ENCODE measurements at regions not wholly inside any gene's neighbourhood (a gene's known extent, or its start where the extent isn't known, plus 50 kb on each side); places are given as distances from the start of the nearest gene placed in this dataset.
"Not testable (repeated sequence)": the region's sequence is repeated elsewhere in the genome, so short reads cannot be mapped to it uniquely, and the experiment has no call there.

DNA sequence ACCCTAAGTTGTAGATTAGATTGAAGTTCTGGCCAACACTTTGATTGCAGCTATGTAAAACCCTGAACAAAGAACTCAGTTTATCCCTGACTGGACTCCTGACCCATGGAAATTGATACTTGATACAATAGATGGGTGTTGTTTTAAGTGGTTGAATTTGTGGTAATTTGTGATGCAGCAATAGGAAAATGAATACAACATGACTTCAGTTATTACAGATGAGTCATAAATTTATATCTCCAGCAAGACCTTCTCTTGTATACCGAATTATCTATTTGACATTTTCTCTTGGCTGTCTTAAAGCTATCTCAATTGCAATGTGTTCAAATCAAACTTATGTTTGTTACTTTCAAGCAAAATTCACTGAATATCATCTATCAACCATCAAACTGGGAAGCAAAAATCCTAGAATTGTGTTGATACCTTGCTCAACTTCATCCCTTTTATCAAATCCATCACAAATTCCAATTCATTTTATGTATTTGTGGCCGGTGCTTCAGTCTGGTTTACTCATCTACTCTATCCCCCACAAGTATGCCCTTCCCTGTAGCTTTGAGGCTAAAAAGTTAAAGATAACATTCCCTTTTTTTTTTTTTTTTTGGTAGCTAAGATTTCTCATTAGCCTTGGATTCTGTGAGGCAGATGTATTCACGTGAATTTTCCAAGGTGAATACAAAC lies 129.4 kb upstream of the CENPW start:
- TF ChIP-seq CTCF (IDR thresholded peaks at IDR 0.05; ENCODE audit: borderline replicate concordance, insufficient read depth, low read depth, low read length): no peak
- H3K4me3 ChIP-seq (ENCODE audit: low read depth, low read length): no peak overlapping the region

- no peak overlapping the region for H3K4me3 ChIP-seq (ENCODE audit: low read depth, low read length)
- no peak for TF ChIP-seq CTCF (IDR thresholded peaks at IDR 0.05; ENCODE audit: borderline replicate concordance, insufficient read depth, low read depth, low read length)
Measured at GRCh38 chr6:126217497-126217896, 122.4 kb upstream of the CENPW start.

DNA sequence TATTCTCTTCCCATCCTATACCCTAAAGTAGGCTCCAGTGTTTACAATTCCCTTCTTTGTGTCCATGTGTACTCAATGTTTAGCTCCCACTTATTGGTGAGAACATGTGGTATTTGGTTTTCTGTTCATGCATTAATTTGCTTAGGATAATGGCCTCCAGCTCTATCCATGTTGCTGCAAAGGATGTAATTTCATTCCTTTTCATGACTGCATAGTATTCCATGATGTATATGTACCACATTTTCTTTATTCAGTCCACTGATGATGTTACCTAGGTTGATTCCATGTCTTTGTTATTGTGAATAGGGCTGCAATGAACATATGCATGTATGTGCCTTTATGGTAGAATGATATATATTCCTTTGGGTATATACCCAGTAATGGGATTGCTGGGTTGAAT lies 119.0 kb upstream of the CENPW start:
- not testable (repeated sequence) for H3K4me3 ChIP-seq (ENCODE audit: low read depth, low read length)

DNA sequence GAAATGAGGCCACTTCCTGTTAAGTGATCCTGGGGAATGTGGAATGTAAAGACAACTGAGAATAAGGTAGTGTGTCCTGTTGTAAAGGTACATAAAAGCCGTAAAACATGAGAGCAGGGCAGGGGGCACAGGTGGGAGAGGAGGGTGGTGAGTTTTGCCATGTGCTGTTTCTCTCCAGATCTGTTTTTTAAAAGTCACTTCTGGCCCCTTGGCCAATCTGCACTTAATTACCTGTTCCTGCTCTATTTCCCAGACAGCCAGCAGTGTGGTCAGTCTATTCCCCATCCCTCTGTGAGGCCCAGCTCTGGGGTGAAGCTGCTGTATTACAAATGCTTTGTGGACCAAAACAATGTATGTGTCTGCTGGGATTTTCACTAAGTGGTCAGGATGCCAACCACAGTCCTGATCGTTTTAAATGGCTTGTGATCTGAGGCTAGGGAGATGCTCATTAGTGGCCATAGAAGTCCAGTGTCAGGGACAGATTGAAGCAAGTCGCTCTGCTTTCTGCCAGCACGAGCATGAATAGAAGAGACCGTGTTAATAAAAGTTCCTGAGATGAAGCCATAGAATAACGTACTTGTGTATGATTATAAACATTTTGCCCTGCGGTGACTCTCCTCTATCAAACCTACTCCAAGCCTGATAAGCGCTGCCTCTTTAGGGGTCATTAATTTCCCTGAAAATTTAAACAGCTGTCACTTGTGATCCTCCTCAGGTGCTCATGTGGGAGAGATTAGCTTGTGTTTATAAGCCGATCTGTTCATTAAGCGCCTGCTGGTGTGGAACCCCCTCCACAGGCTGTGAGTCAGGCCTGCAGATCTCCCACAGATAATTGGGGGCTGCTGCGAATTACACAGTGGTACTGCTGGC lies 111.8 kb upstream of the CENPW start:
- TF ChIP-seq CTCF (IDR thresholded peaks at IDR 0.05; ENCODE audit: borderline replicate concordance, insufficient read depth, low read depth, low read length): no peak
- no peak overlapping the region for H3K4me3 ChIP-seq (ENCODE audit: low read depth, low read length)

GRCh38 chr6:126232671-126233070 lies 107.2 kb upstream of the CENPW start:
- H3K4me3 ChIP-seq (ENCODE audit: low read depth, low read length): no peak overlapping the region
- no peak for TF ChIP-seq CTCF (IDR thresholded peaks at IDR 0.05; ENCODE audit: borderline replicate concordance, insufficient read depth, low read depth, low read length)

GRCh38 chr6:126233192-126233591 lies 106.7 kb upstream of the CENPW start:
- no peak for TF ChIP-seq CTCF (IDR thresholded peaks at IDR 0.05; ENCODE audit: borderline replicate concordance, insufficient read depth, low read depth, low read length)

DNA sequence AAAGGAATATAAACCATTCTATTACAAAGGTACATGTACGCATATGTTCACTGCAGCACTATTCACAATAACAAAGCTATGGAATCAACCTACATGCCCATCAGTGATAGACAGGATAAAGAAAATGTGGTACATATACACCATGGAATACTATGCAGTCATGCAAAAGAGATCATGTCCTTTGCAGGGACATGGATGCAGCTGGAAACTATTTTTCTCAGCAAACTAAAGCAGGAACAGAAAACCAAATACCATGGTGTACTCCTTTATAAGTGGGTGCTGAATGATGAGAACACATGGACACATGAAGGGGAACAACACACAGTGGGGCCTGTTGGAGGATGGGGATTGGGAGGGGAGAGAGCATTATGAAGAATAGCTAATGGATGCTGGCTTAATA lies 104.6 kb upstream of the CENPW start:
- TF ChIP-seq CTCF (IDR thresholded peaks at IDR 0.05; ENCODE audit: borderline replicate concordance, insufficient read depth, low read depth, low read length): no peak
- no peak overlapping the region for H3K4me3 ChIP-seq (ENCODE audit: low read depth, low read length)

More at GRCh38 chr6:126233192-126233591, 106.7 kb upstream of the CENPW start:
- H3K4me3 ChIP-seq (ENCODE audit: low read depth, low read length): no peak overlapping the region
